ENCODE measurements at regions not wholly inside any gene's neighbourhood (a gene's known extent, or its start where the extent isn't known, plus 50 kb on each side); places are given as distances from the start of the nearest gene placed in this dataset.

- DNase-seq (ENCODE audit: low spot score): no peak
Measured at GRCh38 chr1:4960782-4961475, 306.5 kb downstream of the AJAP1 start.

GRCh38 chr1:4960336-4960735 is 305.9 kb downstream of the AJAP1 start:
- no peak for DNase-seq (ENCODE audit: low spot score)

GRCh38 chr1:4959216-4959615 is 304.8 kb downstream of the AJAP1 start:
- no peak for DNase-seq (ENCODE audit: low spot score)

GRCh38 chr1:4957027-4957426 is 302.6 kb downstream of the AJAP1 start:
- DNase-seq (ENCODE audit: low spot score): no peak

- DNase-seq (ENCODE audit: low spot score): no peak
Measured at GRCh38 chr1:4954392-4954791, 300.0 kb downstream of the AJAP1 start.

- no peak for DNase-seq (ENCODE audit: low spot score)
Measured at GRCh38 chr1:4951601-4952000, 297.2 kb downstream of the AJAP1 start.

- no peak for DNase-seq (ENCODE audit: low spot score)
Measured at GRCh38 chr1:4946343-4946742, 291.9 kb downstream of the AJAP1 start.

GRCh38 chr1:4944911-4945310 is 290.5 kb downstream of the AJAP1 start:
- DNase-seq (ENCODE audit: low spot score): no peak

GRCh38 chr1:4944072-4944471 is 289.7 kb downstream of the AJAP1 start:
- DNase-seq (ENCODE audit: low spot score): no peak

GRCh38 chr1:4939266-4939665 is 284.9 kb downstream of the AJAP1 start:
- no peak for DNase-seq (ENCODE audit: low spot score)

- DNase-seq (ENCODE audit: low spot score): no peak
Measured at GRCh38 chr1:4937876-4938534, 283.6 kb downstream of the AJAP1 start.

- no peak for DNase-seq (ENCODE audit: low spot score)
Measured at GRCh38 chr1:4935807-4936206, 281.4 kb downstream of the AJAP1 start.

GRCh38 chr1:4933232-4933631 is 278.8 kb downstream of the AJAP1 start:
- no peak for DNase-seq (ENCODE audit: low spot score)

- DNase-seq (ENCODE audit: low spot score): no peak
Measured at GRCh38 chr1:4932311-4933030, 278.1 kb downstream of the AJAP1 start.

GRCh38 chr1:4931486-4931885 is 277.1 kb downstream of the AJAP1 start:
- DNase-seq (ENCODE audit: low spot score): no peak

- no peak for DNase-seq (ENCODE audit: low spot score)
Measured at GRCh38 chr1:4928186-4928585, 273.8 kb downstream of the AJAP1 start.

GRCh38 chr1:4924356-4924755 is 269.9 kb downstream of the AJAP1 start:
- no peak for DNase-seq (ENCODE audit: low spot score)

GRCh38 chr1:4916610-4917009 is 262.2 kb downstream of the AJAP1 start:
- DNase-seq (ENCODE audit: low spot score): no peak

GRCh38 chr1:4915154-4915553 is 260.7 kb downstream of the AJAP1 start:
- no peak for DNase-seq (ENCODE audit: low spot score)

- no peak for DNase-seq (ENCODE audit: low spot score)
Measured at GRCh38 chr1:4908486-4908885, 254.1 kb downstream of the AJAP1 start.

- DNase-seq (ENCODE audit: low spot score): no peak
Measured at GRCh38 chr1:4894566-4894965, 240.2 kb downstream of the AJAP1 start.

GRCh38 chr1:4880626-4881025 is 226.2 kb downstream of the AJAP1 start:
- DNase-seq (ENCODE audit: low spot score): no peak

GRCh38 chr1:4877426-4877825 is 223.0 kb downstream of the AJAP1 start:
- no peak for DNase-seq (ENCODE audit: low spot score)

All from COLO829 (cell line).